GM11168 (cell line): ENCODE measurements at regions not wholly inside any gene's neighbourhood (a gene's known extent, or its start where the extent isn't known, plus 50 kb on each side); places are given as distances from the start of the nearest gene placed in this dataset.

Experiments used
- in situ Hi-C: fragments of 300-500 bp; cut with MboI; formaldehyde crosslinking; loops from one replicate; pipeline ENCODE4 v1.12.0; 2022; ENCODE audit warnings: low sequenced_read_pairs; ENCODE audit not compliant: unreplicated experiment

DNA sequence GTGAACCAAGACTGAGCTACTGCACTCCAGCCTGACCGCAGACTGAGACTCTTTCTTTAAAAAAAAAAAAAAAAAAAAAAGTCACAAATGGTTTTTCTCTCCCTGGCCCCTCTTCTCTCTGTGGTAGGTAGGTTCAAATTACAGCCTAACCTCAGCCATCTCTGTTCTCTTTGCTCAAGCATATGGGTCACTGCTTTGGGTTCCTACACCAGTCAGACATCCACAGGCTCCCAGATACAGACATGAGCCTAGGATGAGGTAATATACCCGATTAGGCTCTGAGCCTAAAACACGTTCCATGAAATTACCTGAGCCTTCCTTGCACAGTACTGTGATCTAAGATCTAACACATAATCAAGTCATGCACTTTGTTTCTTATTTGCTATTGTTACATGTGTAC, 90.5 kb upstream of the JAK1 start:
- in situ Hi-C loops: loop anchor here (25.0 kb wide), 1 partner anchor 630 kb away; no protein-coding TSS in a partner anchor

DNA sequence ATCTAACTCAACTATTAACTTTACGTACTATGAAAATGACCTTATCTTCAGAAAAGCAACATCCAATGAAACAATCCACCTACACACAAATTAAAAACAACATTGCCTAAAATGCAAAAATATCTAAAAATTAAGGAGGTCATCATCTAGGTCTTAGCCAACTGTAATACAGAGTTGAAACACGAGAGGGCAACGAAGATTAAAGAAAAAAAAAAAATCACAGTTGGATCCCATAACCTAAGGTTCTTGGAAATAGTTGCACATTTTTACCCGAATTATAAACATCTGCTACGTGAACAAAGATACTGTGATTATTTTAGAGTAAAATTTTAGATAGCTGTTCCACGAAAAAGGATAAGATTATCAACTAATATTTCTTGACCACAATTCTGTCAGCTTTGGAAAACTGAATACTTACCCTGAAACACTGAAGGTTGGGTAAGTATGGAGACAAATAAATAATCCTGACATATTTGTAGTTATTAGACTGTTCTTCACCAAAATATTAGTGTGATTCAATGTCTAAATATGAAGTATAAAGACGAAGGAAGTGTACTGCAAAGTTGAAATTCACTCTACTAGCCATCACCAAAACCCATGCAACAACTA, 88.0 kb upstream of the AK4 start:
- in situ Hi-C loops: loop anchor here (25.0 kb wide), 1 partner anchor 627 kb away; no protein-coding TSS in a partner anchor

DNA sequence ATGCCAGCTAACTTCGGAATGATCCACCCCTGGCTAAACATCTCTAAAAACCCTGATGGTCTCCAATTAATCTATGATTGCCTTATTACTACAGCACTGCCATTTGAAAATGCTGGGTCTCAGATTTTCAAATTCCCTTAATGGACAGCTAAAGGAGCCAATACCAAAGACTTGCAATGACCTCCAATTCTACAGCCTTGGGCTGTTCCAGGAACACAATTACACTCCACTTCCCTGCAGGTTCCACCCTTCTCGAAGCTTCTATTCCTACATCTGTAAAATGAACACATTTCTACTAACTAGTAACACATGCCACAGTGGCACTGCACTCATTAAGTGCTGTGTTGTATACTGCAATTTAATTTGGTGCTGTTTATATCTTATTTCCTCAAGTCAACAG, 85.7 kb upstream of the AK4 start:
- in situ Hi-C loops: loop anchor here (25.0 kb wide), 1 partner anchor 625 kb away; no protein-coding TSS in a partner anchor

DNA sequence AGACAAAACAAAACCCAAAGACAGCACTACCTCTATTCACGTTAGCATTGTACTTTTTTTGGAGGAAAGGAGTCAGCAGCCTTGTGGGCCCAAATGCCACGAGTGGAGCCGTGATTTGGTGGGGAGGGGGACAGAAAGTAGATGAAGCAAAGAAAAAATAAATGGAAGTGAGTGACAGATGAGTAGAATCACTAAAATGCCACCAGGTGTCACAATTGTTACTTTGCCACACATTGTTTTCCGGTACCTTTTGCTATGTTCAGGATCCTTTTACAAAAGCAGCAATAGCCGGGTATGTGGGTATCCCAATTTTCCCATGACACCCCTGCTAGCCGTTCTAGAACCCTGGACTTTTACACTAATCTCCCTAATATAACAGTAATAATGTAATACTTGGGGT, 85.0 kb upstream of the AK4 start:
- in situ Hi-C loops: loop anchor here (25.0 kb wide), 1 partner anchor 624 kb away; no protein-coding TSS in a partner anchor

DNA sequence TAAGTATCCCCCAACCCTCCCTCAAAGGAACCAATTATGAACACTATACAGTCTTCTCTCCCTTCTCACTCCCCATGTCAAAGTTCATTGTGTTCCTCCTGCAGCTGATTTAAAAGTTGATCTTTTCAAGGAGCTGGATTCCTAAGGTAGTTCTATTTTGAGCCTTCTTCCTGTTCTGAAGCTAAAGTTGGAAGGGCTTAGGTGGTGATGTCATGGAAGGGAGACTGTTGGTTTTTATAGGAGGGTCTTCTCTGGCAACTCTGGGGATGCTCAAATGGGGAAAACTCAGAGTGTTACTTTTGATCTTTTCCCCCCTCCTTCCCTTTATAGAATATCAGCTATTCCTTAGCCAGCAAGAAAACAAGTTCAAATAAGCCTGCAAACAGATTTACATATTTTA, 83.0 kb upstream of the AK4 start:
- in situ Hi-C loops: loop anchor here (25.0 kb wide), 1 partner anchor 622 kb away; no protein-coding TSS in a partner anchor

DNA sequence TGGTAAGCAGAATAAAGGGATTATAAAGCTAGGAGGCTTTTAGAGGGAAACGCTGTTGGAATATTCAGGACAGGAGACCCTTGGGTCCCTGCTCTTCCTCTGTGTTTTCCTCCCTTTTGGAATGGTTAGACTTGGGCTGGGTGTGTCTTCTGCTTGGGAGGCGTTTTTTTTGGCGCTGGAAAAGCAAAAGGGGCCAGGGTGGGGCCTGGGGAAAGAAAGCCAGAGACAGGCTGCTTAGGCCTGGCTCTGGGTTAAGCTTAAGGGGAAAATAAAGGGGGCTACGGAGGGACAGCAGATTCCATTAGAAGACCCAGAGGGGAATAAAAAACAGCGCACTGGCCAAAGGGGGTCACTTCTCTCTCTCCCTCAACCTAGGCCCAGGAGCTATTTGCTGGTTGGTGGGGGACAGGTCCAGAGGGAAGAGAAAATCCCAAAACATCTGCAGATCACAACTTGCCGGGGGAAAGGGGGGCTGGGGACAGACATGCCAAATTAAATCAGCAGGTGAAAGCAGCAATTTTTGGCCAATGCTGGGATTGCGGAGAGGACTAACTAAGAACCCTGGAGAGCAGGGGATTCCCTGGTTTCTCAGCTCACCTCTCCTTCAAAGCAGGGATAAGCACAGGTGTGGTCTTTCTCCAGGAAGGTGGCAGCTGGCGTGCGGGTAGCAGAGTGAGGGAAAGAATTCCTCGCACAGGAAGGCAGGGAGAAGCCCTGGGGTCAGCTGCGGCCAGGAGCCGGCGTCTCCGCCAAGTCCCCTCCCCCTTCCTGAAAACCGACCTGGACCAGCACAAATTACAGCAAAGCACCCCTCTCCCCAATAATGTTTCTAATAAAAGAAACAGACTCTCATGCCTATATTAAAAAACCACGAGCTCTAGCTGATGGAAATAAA, 82.2 kb upstream of the AK4 start:
- in situ Hi-C loops: loop anchor here (25.0 kb wide), 1 partner anchor 622 kb away; no protein-coding TSS in a partner anchor

DNA sequence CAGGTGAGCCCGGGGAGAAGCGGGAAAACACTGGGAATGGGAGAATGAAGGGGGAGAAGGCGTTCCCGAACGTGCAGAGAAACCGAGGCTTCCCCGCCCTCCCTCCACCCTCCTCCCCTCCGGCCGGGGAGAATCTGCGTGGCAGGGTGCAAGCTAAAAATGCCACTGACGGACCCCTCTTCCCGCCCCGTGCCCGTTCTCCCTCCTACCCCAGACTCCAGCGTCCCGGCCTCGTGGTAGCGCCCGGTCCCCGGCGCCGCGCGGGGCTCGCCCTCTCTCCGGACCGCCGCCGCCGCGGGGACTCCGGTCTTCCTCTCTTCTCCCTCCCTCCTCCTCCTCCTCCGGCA, 81.6 kb upstream of the AK4 start:
- in situ Hi-C loops: loop anchor here (25.0 kb wide), 1 partner anchor 621 kb away; no protein-coding TSS in a partner anchor

DNA sequence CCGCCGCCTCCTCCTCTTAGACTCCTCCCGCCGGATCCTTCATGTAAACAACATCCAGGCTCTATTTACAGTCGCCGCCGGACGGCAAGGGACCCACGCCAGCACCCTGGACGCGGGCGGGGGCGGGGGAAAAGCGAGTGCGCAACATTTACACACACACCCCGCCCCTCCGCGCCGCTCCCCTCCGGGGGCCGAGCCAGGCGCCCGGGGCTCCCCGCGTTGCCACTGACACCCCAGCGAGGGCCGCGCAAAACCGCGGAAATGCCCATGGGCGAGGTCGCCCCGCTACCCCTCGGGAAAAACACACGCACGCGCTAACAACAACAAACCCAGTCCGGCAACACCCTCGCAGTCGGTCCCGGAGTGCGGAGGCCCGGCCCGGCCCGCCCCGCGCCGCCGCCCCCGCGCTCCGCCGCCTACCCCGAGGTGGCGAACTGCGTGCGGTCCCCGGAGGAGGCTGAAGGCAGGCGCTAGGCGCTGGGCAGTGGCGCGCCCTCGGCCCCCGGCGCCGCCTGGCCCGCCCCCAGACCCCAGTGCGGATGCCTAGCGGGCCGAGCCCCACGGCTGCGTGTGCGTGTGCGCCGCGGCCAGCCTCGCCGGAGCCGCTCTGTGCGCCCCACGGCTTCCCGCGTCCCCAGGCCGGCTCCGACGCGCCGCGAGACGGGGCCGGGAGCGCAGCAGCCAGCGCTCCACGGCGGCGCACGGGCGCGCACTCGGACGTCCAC, 81.1 kb upstream of the AK4 start:
- in situ Hi-C loops: loop anchor here (25.0 kb wide), 1 partner anchor 620 kb away; no protein-coding TSS in a partner anchor

DNA sequence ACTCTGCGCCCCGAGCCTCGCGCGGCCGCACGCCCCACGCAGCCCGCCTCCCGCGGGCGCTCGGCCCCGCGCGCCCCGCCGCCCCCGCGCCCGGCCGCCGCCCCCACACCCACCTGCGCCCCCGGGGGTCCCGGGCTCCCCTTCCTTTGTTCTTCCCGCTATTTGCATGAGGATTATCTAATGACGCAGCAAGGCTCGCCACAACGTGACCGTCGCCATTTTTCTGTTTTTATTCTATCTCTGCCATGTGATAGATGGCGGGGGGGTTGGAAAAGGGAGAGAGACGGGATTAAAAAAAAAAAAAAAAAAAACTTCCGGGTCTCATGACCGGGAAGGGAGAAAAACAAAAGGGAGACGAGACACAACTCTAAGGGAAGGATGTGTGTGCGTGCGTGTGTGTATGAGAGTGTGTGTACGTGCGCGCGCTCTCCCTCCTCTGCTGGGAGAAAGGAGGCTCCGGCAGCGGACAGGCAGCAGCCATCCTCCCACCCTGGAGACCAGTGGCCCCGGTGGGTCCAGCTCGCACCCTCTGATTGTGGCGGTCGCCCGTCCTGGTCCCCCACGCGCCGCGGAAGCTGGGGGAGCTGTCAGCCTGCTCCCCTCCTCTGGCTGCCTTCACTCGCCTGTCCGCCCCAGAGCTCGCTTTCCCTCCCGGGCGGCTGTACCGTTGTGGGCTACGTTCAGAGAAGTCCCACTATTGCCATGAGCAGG, 80.4 kb upstream of the AK4 start:
- in situ Hi-C loops: loop anchor here (25.0 kb wide), 1 partner anchor 620 kb away; no protein-coding TSS in a partner anchor

DNA sequence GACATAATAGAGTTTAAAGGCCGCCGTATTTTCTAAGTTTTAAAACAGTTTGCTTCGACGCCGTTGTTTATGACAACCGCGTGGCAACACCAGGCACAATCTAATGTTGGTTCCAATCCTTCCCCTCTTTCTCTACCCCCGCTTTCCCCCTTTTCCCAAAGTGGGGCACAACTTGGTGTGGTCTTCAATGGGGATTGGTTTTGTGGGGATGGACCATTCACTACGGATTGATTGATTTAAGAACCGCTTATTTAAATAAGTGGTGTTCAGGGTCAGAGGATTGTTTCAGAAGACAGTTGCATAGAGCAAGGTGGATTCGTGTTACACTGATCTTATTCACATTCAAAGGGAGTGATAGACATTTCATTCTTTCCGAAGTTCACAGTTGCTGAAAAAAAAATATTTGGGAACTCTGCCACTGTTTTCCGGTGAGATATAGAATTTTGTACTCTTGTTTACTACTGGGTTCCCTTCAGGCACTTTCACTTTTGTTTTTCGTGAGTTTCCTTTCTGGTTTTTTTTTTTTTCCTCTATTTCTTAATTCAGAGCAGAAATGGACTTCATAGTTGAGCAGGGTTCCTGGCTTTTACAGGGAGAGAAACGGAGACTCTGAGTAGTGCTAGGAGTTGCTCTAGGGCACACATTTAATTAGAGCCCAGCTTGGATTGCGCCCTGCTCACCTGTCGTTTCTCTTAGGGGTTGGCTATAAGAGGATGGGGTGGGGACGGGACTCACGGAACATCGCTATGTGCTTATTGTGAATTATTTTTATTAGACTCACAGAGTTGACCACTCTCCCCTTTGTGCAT, 79.6 kb upstream of the AK4 start:
- in situ Hi-C loops: loop anchor here (25.0 kb wide), 1 partner anchor 619 kb away; no protein-coding TSS in a partner anchor

DNA sequence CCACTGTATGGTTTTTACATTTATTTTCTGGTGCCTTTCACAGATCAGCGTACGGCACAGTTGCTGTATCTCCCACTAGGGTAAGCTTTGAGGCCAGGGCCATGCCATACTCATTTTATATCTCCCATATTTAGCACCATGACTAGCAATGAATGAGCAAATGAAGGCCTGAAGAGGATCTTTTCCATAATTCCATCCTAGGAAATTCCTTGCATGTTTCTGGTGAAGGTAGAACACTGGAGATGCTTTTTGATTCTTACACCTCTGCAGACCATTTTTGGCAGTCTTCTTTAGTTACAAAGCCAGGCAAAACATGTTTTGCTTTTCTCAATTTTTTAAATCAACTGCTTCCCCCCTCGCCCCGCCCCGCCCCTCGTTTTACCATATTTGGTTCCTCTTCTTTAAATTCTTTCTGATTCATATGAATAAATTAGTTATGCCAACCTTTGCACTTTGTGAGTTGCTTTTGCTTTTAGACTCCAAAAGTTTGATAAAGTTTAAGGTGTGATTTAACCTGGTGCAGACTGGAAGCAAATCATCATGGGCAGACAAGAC, 78.9 kb upstream of the AK4 start:
- in situ Hi-C loops: loop anchor here (25.0 kb wide), 1 partner anchor 618 kb away; no protein-coding TSS in a partner anchor

DNA sequence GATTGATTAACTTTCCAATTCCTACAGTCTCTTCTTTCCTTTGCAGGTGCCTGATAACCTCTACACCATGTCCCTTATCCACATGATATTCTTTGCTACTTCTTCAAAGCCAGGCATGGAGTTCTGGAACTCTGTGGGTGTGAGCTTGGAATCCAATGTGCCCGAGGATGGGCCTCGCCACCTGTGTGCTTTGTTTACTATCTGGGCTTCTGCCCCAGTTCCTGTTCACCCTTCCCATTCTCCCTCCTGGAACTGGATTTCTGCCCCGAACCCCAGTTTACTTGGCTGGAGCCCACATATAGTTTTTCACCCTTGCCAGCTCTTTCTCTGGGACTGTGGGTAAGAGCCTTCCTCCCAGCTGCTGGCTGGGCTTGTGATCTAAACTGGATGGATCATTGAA, 75.2 kb upstream of the AK4 start:
- in situ Hi-C loops: loop anchor here (10.0 to 25.0 kb wide), 2 partner anchors 142 to 614 kb away; no protein-coding TSS in a partner anchor

DNA sequence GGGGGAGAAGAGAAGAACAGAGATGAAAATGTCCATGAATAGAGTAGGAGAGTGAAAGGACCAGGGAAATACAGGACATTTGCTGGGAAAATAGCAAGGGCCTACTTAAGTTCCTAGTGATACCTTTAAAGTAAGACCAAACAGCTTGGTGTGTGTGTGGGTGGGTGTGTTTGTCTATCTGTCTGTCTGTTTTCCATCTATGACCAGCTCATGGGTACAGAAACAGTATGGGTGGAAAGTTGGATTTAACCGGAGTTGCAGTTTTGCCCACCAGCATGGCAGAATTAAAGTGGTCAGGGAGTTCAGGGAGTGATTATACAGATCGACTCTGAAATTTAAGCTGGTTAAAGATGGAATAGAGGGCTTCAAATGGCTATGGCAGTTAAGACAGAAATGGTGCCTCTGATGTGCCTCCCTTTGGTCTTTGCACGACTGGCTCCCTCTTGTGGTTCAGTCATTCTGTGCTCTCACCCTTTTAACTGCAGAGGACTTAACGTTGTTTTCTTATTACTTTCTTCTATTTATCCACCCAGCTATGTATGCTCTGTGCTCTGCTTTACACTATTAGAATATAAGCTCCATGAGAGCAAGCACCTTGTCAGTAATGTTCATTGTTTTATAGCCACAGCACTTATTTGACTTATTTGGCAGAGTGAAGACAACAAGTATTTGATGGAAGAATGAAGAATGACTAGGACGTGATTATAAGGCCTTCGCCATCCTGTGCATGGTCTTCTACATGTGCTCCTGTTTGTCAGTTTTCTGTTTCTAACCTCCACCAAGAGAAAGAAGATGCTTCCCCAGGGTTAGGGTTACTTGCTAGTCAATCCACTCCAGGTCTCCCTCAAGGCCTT, 72.7 kb upstream of the AK4 start:
- in situ Hi-C loops: loop anchor here (10.0 kb wide), 1 partner anchor 139 kb away; no protein-coding TSS in a partner anchor

DNA sequence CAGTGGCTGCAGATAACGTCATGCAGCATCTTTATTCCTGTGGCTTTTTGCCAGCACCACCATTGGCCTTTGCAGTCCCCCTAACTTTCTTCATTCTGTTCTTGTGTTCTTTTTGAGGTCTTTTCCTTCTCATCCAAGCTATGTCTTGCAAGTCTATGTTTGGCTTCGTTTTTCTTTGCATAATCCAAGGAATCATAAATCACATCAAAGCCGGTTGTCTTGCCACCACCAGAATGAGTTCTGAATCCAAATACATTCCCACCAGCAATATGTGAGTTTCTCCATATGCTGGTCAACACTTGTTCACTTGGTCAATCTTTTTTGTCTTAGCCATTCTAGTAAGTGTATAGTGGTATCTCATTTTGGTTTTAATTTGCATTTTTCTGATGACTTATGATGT, 70.6 kb upstream of the AK4 start:
- in situ Hi-C loops: loop anchor here (10.0 kb wide), 1 partner anchor 137 kb away; no protein-coding TSS in a partner anchor

DNA sequence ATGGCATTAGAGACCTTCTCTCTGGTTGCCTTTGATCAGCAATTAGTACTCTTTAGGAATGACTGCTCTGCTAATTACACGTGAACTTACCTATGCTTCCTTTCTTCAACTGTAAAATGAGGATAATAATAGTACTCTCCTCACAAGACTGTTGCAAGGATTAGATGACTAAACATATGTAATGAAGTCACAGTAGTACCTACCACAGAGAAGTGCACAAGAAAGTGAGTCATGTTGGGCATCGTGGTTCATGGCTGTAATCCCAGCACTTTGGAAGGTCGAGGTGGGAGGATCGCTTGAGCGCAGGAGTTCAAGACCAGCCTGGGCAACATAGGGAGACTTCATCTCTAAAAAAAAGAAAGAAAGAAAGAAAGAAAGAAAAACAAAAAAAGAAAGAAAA, 68.1 kb upstream of the AK4 start:
- in situ Hi-C loops: loop anchor here (10.0 kb wide), 1 partner anchor 135 kb away; no protein-coding TSS in a partner anchor

DNA sequence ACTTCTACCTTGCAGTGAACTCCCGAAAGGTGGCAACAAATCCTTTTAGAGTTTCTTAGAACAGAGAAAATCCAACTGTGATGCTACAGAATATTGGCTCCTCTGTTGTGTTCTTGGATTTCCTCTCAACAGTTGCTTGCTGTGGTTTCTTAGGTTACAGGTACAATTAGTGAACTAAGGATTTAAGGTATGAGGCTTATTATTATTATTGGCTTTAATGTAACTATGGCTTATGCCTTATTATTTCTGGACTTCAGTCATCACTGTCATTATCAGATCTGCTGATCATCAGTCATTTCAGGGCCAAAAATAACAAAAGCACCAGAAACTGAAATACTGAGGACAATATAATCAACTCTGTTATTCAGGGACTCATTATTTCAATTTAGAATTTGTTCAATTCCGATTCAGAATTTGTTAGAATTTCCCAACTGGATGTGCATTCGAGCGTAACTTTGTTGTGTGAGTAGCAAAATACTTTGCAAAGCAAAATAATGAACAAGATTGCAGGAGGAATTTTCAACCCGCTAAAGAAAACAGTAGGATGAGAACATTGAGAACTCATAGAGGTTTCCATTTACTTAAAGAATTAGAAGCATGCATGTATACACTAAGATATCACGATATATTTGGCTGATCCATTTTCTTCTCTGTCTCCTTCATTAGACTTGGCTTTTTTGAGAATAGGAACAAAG, 65.5 kb upstream of the AK4 start:
- in situ Hi-C loops: no loop called here
